Fibroblast of peridontal ligament (primary cell): ENCODE measurements at regions not wholly inside any gene's neighbourhood (a gene's known extent, or its start where the extent isn't known, plus 50 kb on each side); places are given as distances from the start of the nearest gene placed in this dataset.
A peak's percentile ranks its signal among the peaks of the same experiment; 100 is the strongest.

Experiments used
- DNase-seq: peaks from one replicate; pipeline ENCODE4 v3.0.0-alpha.2; 2010; ENCODE audit errors: extremely low read depth

GRCh38 chr4:96315815-96316214 is 475.9 kb downstream of the PDHA2 start:
- DNase-seq, result no peak

DNA sequence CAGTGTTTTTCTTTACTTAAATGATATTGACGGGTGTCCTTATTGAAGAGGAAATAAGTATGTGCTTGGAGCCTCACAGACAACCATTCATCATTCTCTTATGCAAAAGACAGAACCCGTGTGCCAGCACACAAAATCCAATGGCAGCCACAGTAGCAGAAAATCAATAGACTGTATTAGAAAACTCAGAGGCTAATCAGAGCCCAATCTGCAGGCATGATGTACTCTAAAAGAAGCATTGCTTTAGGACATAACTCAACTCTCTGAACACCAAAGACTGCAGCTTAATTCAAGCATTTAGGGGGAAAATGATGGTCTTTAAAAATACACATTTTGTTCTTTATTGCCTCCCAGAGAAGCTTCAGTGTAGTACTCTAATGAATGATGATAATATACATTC is 476.9 kb downstream of the PDHA2 start:
- no peak for DNase-seq

DNA sequence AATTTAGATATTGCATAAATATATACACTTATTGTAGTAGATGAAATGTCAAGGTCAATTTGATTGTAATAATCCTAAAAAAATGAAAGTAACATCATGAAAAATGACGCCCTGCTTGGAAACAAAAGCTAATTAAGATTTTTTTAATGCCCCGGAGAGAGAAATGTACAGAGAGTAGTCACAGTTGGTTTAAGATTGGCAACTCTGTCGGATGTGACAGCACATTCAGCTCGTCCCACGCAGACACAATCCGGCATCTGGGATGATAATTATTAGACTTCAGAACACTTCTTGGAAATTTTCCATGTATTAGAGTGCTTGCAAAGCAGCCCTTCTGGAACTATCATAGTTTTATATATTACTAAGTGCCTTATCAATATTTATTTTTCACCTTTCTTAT is 478.0 kb downstream of the PDHA2 start:
- DNase-seq, result no peak

DNA sequence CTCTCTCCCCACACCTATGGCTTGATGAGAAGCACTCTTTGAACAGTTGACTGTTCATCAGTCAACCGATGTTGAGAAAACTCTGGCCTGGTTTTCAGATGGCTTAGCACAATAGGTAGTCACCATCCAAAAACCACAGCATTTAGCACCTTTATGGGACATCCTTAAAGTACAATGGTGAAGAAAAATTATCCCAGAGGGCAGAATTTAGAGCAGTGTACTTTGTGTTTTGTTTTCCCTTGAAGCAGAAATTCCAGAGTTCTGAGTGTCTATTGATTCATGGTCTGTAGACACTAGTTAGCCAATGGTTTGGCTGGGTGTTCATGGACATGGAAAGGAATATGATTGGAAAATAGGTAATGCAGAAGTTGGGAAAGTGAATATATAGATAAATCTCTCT is 487.0 kb downstream of the PDHA2 start:
- no peak for DNase-seq

GRCh38 chr4:96342196-96342595 is 502.3 kb downstream of the PDHA2 start:
- DNase-seq, result no peak

GRCh38 chr4:96342790-96343455 is 503.0 kb downstream of the PDHA2 start:
- no peak for DNase-seq

DNA sequence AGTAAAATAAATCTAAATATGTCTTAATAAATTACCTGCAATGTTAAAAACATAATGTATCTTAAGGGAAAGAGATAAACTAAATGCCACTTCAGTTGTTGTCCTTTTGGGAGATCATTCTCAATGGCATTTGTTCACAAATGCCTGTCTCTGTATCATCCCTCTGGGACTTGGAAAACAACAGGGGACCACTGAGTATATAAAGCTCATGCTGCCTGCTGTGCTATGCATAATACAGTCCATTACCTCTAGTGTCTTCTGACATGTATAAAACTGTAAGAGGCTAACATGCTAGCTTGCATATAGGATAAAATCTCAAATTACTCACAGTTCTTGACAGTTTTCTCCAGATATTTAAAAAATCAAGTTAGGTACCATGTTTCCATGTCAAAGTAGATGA is 503.9 kb downstream of the PDHA2 start:
- no peak for DNase-seq

- DNase-seq, result no peak
These were observed 507.7 kb downstream of the PDHA2 start for GRCh38 chr4:96347582-96347981.

DNA sequence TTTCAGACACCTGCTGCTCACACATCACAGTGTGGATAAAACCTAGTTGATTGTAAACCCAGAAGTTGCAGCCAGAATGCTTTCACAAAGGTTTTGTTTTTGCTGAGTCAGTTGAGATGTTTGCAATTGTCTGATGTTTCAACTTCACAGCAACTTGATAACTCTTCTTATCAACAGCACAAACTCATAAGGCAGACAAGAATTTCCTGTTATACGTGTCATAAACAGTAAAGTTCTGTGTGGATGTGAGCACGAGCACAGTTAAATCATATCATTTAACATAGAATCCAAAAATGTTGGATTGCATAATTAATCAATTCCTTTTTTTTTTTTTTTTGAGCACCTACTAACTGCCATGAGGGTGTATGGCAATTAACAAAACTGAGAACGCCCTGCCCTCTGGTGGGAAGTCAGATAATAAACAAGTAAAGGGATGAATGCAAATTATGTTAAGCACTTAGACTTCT is 512.2 kb downstream of the PDHA2 start:
- peak; percentile 16 for DNase-seq

- peak; percentile 14 for DNase-seq
These were observed 514.3 kb downstream of the PDHA2 start for GRCh38 chr4:96354036-96354712.

DNA sequence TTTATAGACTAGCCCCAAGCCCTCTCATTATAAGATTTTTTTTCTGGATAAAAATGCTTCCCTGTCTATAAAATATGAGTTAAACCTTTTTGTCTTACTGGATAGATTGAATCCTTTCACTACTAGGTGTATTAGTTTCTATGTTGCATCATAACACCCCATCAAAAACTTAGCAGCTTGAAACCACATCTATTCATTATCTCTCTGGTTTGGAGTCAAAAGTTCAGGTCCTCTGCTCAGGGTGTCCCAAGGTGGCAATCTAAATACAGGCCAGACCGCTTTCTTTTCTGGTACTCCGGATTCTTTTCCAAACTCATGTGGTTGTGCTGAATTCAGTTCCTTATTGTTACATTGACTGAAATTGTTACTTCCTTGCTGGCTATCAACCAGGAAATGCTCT is 515.5 kb downstream of the PDHA2 start:
- DNase-seq, result no peak

GRCh38 chr4:96356591-96357370 is 516.9 kb downstream of the PDHA2 start:
- peak; percentile 31 for DNase-seq

DNA sequence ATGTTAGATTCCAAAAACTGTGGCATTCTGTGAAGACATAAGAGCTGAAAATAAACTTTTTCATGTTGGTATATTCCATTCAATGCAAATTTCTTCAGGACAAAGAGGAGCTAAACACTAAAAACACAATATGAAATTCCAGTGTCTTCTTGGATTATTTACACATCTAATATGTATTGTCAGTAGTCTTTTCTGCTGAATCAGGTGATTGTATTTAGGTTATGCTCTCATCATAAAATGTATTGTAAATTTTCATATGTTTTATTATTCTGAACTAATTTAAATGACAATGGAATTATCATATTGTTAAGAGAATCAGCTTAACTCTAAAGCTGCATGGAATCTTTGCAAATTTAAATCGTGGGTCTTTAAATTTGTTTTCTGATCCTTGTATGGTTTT is 526.7 kb downstream of the PDHA2 start:
- DNase-seq, result no peak

- no peak for DNase-seq
These were observed 535.5 kb downstream of the PDHA2 start for GRCh38 chr4:96375367-96375766.

- DNase-seq, result no peak
These were observed 539.6 kb downstream of the PDHA2 start for GRCh38 chr4:96379524-96379923.

- DNase-seq, result no peak
These were observed 540.2 kb downstream of the PDHA2 start for GRCh38 chr4:96380106-96380505.

- DNase-seq, result no peak
These were observed 543.5 kb downstream of the PDHA2 start for GRCh38 chr4:96383349-96383748.

DNA sequence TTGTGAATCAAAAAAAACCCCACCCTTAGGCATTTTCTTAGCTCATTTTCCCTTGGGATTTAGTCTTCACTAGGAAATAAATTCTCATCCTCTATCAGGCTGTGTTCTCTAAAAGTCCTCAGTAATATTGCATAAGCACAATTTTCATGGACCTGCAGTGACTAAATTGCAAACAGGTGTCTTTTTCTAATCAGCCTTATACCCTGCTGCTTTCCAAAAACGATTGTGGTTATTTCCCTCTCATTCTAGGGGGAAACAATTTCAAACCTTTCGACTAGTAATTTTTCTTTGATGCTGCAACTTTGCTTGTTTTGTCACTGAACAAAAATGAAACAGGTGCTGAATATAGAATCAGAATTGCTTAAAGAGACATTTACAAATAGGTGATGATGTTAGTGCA is 549.9 kb downstream of the PDHA2 start:
- no peak for DNase-seq

DNA sequence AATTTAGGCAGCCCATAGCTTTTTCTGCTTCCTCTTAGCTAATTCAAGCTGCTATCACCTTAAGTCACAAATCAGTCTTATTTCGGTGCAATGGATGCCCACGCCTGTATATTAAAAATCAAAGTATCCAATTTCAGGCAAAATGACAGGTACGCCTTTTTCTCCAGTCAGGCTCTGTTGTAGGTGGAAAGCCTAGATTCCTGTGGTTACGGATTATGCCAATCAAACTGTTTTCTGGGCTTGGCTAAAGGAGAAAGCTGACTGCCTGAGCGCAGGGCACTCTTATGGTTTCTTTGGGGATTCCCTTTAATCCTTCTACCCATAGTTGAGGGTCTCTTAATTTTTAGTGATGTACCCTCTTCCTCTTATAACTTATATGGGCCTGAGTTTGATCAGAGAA is 550.5 kb downstream of the PDHA2 start:
- DNase-seq, result no peak

DNA sequence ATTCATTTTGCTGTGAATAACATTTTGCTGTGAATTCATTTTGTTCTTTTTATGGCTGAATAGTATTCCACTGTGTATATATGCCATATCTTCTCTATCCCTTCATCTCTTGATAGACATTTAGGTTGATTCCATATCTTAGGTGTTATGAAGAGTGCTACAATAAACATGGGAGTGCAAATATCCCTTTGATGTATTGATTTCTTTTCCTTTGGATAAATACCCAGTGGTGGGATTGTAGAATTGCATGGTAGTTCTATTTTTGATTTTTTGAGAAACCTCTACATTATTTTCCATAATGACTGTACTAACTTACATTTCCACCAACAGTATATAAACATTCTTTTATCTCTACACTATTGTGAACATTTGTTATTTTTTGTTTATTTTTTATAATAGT is 555.9 kb downstream of the PDHA2 start:
- no peak for DNase-seq

DNA sequence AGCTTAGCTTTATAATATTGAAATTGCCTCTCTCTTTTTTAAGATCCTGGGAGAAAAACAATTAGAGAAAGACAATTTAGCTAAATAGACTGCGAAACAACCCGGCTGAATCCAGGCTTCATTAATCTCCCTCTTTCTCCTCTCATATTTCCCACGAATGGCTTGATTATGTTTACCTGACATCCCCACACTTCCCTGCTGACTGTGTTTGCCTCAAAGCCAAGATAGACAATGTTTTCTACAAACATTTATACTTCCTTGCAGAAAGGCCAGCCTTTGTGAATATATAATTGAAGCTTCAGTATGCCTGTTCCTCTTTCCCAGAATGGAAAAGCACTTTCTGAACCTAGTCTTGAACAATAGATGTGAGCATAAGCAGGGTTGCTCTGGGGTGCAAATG is 566.8 kb downstream of the PDHA2 start:
- no peak for DNase-seq

- DNase-seq, result no peak
These were observed 567.3 kb downstream of the PDHA2 start for GRCh38 chr4:96407225-96407624.
